ENCODE measurements at regions not wholly inside any gene's neighbourhood (a gene's known extent, or its start where the extent isn't known, plus 50 kb on each side); places are given as distances from the start of the nearest gene placed in this dataset.

DNA sequence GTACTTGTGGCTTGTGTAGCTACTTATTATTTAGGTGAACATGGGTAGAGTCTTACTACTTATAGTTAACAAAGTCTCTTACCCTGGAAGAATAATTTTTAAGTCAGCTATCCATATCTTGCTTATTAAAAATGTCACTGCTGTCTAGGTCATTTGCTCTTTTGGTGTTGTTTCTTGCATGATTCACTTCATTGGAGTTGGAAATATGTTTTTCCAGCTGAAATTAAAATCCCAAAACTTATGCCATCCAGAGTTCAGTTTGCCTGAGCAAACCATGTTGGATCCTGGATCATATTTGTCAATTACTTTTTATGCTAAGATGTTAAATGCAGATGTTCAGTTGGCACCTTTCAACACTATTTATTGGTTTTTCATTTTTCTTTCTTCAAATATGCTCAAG, 421.0 kb upstream of the RBMS3 start:
- DNase-seq (ENCODE audit: extremely low read depth, low read depth), result no peak
- no peak for TF ChIP-seq CTCF (IDR thresholded peaks at IDR 0.05; ENCODE audit: low read depth, low read length)

DNA sequence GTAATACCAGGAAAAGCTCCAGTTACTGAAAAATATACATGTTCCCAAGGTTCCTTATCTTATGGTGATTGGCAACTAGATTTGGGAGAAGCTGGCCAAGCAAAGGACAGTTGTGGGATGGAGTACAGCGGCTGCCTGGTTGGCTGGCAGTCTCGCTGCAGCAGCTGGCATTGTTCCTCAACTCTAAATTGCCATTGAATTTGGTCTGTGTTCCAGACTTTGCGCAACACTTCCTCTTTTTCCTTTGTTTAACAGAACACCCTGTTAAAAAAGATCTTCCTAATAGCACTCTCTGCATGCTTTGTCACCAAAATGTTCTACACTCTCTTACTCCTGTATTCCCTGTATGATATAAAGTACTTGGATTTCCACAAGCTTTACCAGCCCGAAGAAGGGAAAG, 420.6 kb upstream of the RBMS3 start:
- no peak for DNase-seq (ENCODE audit: extremely low read depth, low read depth)
- no peak for TF ChIP-seq CTCF (IDR thresholded peaks at IDR 0.05; ENCODE audit: low read depth, low read length)

GRCh38 chr3:28863186-28863585, 417.7 kb upstream of the RBMS3 start:
- no peak for TF ChIP-seq CTCF (IDR thresholded peaks at IDR 0.05; ENCODE audit: low read depth, low read length)
- no peak for DNase-seq (ENCODE audit: extremely low read depth, low read depth)

DNA sequence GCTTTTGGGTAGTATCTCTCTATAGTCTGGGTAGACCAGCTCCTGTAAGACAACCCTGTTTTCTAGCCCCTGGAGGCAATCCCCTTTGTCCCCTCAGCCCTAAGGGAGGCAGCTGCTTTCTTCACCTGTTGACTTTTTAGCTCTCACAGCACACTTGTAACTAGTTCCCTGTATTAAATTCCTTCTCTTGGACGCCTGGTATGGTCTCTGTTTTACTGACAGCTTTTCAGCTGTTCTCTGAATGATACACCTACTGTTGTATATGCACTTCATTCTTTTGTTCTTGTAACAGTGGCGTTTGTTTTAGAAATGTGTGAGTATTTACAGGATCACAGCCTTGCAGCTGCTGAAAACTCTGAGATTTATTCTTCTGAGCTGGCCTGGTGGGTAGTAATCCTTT, 413.0 kb upstream of the RBMS3 start:
- no peak for DNase-seq (ENCODE audit: extremely low read depth, low read depth)
- no peak for TF ChIP-seq CTCF (IDR thresholded peaks at IDR 0.05; ENCODE audit: low read depth, low read length)

GRCh38 chr3:28868897-28869296, 412.0 kb upstream of the RBMS3 start:
- no peak for TF ChIP-seq CTCF (IDR thresholded peaks at IDR 0.05; ENCODE audit: low read depth, low read length)
- DNase-seq (ENCODE audit: extremely low read depth, low read depth), result no peak

GRCh38 chr3:28877912-28878311, 403.0 kb upstream of the RBMS3 start:
- TF ChIP-seq CTCF (IDR thresholded peaks at IDR 0.05; ENCODE audit: low read depth, low read length), result no peak
- no peak for DNase-seq (ENCODE audit: extremely low read depth, low read depth)

GRCh38 chr3:28890373-28890772, 390.5 kb upstream of the RBMS3 start:
- no peak for TF ChIP-seq CTCF (IDR thresholded peaks at IDR 0.05; ENCODE audit: low read depth, low read length)

More at GRCh38 chr3:28890373-28890772, 390.5 kb upstream of the RBMS3 start:
- DNase-seq (ENCODE audit: extremely low read depth, low read depth), result no peak

Data from AG09319 (cell line).